HG03139 (cell line): ENCODE measurements at regions not wholly inside any gene's neighbourhood (a gene's known extent, or its start where the extent isn't known, plus 50 kb on each side); places are given as distances from the start of the nearest gene placed in this dataset.
"Not testable (repeated sequence)": the region's sequence is repeated elsewhere in the genome, so short reads cannot be mapped to it uniquely, and the experiment has no call there.

ENCODE experiments used
- ATAC-seq: cut with Tn5 transposase; IDR thresholded peaks from one replicate; pipeline ENCODE4 v1.9.1; 2021; ENCODE audit not compliant: unreplicated experiment

DNA sequence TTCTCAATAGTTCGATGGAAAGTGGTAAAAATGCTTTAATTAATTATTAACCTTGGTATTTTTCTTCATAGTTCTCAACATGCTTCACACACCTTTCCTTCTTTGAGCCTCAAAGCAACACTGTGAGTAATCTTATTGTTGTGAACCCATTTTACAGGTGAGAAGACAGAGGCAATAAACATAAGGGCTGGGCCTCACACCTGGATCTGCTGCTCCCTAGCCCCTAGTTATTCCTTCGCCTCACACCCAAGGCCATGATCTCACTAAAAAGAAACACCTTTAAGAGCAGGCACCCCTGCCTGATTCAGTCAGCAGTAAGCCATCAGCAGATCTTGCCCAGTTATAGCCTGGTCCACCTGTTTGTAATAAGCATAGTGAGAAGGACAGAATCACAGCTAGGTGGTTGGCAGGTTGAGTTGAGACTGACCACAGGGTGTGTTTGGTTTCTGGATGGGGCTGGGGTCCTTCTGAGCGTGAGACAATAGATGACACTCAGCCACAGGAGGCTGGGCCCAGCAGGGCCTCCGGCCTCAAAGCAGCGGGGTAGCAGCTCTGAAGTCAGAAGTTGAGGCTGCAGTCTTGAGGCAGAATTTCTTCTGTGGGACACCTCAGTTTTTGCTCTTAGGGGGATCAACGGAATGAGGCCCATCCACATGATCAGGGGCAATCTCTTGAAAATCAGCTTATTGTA lies 203.9 kb downstream of the RHOU start:
- ATAC-seq: no peak

DNA sequence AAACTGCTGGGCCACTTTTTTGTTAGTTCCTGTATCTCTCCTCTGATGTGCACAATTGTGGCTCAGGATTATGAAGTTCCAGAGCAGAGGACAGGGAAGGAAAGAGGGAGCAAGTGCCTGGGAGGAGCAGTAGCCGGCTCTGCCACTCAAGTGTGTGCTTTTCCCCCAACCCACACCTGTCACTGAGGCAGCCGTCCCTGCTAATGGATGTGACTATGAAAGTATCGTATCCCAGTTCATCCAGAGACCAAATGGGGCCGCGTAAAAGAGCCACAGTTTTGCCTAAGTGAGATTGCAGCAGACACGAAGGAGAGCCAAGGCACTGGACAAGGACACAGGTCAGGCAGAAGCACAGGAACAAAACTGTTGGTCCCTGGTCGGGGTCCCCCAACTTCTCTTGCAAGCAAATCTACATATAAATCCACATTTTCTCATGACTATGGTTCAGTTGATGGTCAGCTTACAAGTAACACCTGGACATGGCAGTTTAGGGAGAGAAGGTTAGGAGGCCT lies 204.7 kb downstream of the RHOU start:
- ATAC-seq: no peak

DNA sequence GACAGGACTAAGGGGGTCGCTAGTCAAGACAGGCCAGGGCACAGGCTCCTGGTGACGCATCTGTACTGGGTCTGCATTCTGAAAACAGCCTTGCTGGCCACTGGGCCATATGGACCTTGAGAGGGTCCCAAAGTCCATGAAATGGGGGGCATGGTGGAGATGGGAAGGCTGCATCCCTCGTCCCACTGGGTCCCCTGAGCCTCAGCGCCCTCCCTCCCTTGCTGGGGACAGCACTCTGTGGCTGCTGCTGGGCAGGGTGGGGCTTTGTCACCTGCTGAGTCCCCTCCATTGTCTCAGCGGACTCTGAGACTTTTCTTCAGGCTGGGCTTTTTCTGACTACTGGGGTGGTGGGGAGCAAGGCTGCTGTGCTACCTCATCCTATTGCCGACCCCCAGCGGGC lies 205.2 kb downstream of the RHOU start:
- no peak for ATAC-seq

DNA sequence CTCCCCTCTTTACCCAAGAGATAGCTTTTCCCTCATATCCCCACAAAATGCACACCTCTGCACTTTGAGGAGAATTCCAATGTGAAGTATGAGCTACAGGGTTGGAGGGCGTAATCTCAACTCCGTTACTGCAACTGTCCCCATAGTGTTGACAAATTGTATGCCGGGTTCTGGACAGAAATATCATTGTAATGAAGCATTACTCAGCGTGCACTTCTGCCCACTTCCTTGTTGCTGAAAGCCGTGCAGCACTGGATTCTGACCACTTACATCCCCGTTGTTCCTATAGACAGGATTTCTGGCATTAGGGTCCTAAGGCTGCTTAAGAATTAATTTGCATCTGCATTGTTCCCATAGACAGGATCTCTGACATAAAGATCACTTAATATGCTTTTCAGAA lies 205.6 kb downstream of the RHOU start:
- ATAC-seq: no peak

DNA sequence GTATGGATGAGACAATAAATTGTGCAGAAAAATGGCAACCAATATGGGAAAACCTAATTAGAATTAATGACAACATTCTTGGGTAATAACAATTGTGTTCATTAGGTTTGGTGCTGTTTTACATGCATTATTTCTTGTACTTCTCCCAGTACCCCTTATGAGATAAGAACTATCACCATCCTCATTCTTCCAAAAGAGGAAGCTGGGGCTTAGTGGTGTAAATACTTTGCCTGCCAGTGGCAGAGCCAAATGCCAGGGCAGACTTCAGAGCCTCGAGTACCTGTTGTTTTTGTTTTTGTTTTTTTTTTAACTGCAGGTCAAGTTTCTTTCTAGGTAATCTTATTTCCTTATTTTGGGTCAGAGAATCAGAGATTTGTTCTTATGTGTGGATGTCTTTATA lies 206.4 kb downstream of the RHOU start:
- ATAC-seq: no peak

DNA sequence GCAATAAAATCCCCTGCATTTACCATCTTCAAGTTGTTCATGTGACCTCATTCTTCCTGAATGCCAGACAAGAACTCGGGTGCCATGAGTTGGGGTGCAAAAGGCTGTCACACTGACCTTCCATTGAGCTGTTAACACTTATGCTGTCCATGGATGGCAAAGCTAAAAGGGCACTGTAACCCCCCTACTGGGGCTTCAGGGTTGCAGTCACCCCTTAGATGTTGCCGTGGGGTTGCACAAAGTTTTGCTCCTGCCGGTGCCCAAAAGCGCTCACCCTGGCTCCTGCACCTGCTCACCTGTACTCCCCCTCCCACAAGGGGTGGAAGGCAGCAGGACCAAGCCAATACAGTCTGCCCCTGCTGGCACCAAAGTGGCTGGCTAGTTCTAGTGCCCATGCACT lies 208.2 kb downstream of the RHOU start:
- no peak for ATAC-seq

DNA sequence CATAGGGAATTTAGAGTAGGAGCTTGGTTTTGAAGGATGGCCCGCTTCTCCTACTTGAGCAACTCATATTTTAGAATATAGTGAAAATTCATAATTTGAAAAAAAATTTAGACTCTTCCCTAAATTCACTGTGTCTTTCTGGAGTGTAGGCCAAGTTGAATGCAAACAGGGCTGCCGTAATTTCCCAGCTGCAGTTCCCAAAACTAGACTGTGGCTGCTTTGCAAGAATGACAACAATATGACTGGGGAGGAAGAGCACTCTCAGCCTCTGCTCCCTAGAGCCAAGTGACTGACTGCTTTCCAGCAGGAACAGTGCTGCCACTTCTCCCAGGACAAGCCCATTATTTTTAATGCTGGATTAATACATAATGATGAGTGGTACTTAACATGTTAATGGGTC lies 209.0 kb downstream of the RHOU start:
- ATAC-seq: no peak

DNA sequence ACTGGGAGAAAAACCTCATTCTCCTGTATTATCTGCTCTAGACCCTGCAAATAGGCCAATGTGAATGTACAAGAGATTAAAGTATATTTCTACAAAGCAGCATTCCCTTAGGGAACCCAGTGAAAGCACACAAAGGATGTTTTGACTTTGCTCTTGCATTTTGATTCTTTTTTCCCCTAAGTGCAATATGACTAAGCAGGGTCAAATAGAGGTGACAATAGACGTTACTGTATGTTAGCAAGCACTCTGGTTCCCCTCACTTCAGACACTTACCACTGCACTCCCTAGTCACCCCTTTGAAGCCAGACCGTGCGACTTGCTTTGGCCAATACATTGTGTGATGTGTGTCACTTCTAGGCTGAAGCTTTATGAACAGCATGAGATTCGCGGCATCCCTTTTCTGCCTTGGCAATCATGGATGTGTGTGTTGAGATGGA lies 209.7 kb downstream of the RHOU start:
- ATAC-seq: no peak

DNA sequence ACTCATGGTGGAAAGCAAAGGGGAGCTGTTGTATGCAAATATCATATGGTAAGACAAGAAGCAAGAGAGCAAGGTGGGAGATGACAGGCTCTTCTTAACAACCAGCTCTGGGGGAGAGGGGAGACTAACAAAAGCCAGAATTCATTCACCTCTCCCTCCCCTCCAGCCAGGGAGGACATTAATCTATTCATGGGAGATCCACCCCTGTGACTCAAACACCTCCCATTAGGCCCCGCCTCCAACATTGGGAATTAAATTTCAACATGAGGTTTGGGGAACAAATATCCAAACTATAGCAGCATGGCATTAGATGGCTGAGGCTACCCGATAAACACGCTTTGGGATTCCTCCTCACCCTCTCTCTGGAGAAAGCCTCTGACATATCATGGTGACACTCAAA lies 210.6 kb downstream of the RHOU start:
- ATAC-seq: no peak

DNA sequence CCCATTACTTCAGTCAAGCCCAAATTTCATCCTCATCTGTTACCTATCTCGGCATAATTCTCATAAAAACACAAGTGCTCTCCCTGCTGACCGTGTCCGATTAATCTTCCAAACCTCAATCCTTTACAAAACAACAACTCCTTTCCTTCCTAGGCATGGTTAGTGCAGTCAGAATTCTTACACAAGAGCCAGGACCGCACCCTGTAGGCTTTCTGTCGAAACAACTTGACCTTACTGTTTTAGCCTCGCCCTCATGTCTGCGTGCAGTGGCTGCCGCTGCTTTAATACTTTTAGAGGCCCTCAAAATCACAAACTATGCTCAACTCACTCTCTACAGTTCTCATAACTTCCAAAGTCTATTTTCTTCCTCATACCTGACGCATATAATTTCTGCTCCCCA lies 214.3 kb downstream of the RHOU start:
- not testable (repeated sequence) for ATAC-seq

DNA sequence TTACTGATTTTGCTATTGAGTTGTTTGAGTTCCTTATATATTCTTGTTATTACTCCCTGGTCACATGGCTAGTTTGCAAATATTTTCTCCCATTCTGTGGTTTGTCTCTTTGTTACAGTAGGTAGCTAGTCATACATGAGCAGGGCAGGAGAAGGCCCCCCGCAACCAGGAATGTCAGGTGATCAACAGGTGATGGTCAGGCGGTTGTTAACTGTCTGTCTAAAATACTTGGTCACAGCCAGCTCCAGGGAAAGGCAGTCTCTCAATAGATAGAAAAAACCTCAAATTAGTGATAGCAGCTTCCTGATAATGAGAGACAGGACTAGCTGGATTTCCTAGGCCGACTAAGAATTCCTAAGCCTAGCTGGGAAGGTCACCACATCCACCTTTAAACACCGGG lies 217.9 kb downstream of the RHOU start:
- ATAC-seq: no peak

DNA sequence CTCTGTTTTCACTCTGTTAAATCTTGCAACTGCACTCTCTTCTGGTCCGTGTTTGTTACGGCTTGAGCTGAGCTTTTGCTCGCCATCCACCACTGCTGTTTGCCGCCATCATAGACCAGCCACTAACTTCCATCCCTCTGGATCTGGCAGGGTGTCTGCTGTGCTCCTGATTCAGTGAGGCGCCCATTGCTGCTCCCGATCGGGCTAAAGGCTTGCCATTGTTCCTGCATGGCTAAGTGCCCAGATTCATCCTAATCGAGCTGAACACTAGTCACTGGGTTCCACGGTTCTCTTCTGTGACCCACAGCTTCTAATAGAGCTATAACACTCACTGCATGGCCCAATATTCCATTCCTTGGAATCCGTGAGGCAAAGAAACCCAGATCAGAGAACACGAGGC lies 218.5 kb downstream of the RHOU start:
- ATAC-seq: not testable (repeated sequence)

DNA sequence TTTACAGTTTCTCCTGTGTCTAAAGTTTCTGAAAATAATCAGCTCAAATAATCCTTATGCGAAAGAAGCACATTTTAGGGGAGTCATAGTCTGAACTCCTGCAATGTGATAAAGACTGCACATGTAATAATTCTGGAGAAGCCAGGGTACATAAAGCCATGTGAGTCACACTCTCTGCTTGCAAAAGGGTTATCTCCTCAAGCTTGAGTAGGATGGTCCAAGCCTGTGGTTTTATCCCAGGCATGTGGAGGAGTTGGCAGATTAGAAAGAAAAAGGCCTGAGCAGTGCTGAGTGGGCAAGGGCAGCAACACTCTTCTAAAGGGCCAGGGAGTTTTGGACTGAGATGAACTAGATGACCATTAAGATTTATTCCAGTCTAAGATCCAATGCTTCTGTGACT lies 220.4 kb downstream of the RHOU start:
- ATAC-seq: no peak

DNA sequence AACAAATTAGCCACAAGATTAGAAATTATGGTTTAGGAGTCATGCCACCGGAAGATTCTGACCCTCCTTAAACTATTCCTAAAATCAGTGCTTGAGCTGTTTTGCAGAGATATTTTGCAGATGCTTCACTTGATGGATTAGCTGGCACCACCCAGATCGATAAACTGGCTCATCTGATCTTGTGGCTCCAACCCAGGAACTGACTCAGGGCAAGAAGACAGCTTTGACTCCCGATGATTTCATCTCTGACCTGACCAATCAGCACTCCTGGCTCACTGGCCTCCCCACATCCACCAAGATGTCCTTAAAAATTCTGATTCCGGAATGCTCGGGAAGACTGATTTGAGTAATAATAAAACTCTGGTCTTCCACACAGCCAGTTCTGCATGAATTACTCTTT lies 221.6 kb downstream of the RHOU start:
- ATAC-seq: no peak

DNA sequence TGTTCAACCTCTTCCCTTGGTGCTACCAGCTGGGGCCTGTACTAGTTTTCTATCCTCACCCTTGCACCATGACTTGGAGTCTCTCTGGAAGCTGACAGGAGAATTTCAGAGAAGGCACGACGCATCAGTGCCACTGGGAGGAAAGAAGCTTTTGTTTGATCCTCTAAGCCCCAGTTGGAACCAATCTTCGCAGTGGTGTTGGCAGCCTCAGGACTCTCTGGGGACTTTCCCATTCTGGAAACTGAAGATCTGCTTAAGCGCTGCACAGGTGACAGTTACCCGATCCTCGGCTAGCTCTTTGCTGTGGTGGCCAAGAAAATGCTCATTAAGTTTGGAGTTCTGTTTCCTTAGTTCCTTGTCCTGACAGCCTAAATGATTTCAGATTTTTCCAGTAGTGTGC lies 222.3 kb downstream of the RHOU start:
- ATAC-seq: no peak

DNA sequence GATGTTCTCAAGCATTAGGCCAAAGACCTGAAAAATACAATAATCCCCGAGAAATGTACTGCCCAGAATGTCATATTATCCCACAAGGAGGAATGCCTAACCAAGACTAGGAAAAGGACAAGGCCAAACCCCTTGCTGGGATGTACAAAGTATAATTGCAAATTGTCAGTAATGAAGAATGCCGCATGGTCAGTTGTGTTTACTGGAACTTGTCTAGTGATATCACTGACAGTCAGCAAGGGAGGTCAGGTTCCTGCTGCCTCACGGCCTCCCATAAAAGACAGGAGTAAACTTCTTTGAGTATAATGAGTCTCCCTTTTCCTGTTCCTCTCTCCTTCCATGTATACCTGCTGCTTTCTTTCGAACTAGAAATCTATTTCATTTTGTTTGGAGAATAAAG lies 222.8 kb downstream of the RHOU start:
- ATAC-seq: no peak

DNA sequence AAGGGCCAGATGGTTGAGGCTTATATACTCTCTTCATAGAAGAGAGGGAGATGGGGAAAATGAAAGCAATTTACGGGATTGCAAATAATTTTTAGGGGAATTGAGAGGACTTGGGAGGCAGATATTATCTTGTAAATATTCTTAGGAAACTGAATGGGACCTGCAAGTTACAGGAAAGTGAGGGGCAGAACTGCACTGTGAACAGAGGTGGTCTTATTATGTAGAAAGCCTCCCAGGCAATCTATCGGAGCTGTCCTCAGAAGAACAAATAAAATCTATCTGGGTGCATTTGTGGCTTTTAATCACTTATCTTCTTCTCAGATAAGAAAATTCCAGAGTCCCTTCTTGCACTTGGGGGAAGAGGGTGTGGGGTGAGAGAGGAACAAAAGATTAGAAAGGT lies 223.5 kb downstream of the RHOU start:
- ATAC-seq: no peak

DNA sequence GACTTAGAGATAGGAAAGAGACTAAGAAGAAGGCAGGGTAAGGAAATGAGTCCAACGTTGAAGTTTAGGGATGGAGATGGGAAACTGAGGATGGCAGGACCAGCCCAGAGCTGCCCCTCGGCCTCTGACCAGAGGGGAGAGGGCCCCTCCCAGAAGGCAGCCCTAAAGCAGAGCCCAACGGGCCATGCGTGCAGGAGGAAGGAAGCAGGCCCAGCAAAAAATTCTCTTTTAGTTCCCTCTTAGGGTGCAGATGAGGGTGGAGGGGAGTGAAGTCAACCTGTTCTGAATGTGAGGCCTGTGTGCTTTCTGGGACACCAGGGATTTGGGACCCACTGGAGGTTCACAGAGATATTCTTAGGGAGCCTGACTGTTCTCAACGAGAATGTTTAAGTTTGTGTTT lies 225.4 kb downstream of the RHOU start:
- no peak for ATAC-seq

DNA sequence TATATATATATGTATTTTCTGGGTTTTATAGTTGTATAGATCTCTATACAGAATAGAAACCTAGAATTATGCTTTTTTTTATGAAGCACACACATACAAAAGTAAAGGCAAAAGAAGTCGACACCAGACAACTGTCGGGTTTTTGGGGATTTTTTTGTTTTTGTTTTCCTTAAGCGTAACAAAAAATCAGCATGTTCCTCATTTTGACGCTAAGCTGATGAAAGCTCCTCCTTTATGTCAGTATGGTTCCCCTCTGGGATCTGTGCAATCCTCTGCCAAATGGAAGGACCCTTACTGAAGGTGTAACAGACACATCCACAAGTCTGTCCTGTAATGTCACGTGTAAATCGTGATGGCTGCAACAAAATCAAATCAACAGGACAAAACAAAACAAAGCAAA lies 226.2 kb downstream of the RHOU start:
- ATAC-seq: no peak

DNA sequence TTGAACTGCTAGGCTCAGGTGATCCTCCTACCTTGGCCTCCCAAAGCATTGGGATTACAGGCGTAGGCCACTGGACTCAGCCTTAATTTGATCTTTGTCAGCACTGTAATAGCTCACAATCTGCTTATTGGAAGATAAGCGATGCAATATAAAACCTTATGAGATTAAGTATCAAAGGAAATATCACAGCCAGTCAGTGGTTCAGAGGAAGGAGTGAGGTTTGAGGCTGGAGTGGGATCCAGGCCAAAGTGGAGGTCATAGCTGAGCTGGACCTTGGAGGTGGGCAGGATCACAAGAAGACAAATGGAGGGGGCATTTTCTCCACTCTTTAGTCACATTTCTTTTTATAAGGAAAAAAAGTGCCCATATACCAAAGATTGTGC lies 228.5 kb downstream of the RHOU start:
- ATAC-seq: no peak

DNA sequence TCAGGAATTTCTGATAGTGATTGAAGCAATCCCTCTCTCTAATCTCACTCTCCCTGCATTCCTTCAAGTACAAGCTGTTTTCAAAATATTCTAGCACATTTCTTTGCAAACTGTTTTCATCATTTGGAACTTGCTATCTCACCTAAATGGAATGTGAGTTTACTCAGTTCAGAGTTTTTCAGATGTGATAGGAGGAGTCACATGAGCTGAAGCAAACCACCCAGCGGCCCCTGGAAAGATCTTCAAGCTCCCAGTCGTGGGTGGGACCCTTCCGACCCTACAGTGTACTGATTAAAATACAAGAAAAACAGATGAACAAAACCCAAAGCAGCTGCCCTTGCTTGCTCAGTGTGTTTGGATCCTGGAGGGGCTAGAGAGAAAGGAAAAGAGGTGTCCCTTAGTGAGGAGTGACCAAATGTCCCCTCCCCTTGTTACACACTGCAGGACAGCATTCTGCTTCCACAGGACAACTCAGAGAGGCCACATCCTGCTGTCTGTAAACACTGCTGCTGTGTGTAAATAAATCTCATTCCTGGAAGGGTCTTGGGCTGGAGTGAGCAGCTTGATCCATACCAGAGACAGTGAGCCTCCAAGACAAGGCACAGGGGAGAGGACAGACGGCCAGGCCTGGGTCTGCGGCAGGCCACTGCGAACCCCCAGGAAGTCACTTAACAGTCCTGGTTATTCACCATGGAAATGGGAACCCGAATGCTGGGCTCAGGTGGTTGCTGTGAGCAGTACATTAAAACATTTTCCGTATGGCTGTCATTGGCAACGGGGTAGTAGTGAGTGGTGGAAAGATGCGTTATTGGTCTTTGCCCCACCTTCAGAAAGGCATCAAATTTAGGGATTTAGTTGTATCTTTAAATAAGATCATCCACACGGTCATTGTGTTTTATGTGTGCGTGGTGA lies 229.2 kb downstream of the RHOU start:
- ATAC-seq: no peak

DNA sequence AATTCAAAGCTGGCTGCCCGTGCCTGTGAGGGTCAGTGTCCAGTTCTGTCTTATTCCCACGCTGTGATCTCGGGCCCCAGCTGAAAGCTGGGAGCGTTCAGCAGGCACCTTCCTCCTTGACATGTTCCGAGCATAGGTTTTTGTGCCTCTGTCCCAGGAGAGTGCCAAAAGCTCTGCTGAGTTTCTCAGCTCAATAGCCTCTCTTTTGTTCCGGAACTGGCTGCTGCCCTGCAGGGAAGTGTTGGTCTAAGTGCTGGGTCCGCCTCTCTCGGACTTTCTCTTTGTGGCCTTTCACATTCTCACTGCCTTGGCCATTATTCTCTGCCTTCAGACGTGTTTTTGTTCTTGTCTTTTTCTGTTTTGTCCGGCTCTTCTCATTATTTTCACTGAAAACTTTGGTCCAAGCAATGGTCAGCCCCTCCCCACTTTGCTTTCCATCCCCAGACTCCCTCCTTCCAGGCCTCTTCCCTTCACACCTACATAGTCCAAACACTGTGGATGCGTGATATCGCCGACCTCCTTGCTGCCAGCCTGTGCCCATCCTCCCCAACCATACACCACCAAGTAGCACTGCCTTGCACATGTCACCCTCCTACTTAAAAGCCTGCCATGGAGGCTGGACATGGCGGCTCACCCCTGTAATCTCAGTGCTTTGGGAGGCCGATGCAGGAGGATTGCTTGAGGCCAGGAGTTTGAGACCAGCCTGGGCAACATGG lies 233.8 kb downstream of the RHOU start:
- no peak for ATAC-seq
